ENCODE measurements at regions not wholly inside any gene's neighbourhood (a gene's known extent, or its start where the extent isn't known, plus 50 kb on each side); places are given as distances from the start of the nearest gene placed in this dataset.

- H3K27ac Mint-ChIP-seq (ENCODE audit: unreplicated experiment) = no peak overlapping the region
These were observed 110.6 kb downstream of the MYCN start for GRCh38 chr2:16050908-16051489.

GRCh38 chr2:16050261-16050907, 110.0 kb downstream of the MYCN start:
- Mint-ChIP-seq H3K4me3 (ENCODE audit: unreplicated experiment) (no peak overlapping the region), H3K27ac (ENCODE audit: unreplicated experiment) (no peak overlapping the region)
- no peak for TF ChIP-seq CTCF (IDR thresholded peaks at IDR 0.05; ENCODE audit: unreplicated experiment)

More at GRCh38 chr2:16050908-16051489, 110.6 kb downstream of the MYCN start:
- no peak overlapping the region for H3K4me3 Mint-ChIP-seq (ENCODE audit: unreplicated experiment)
- no peaks in the 10 kb centered on the region for H3K27me3 Mint-ChIP-seq (ENCODE audit: unreplicated experiment)
- no peaks in the 10 kb centered on the region for H3K9me3 Mint-ChIP-seq (ENCODE audit: unreplicated experiment)
- peaks cover 1% of the 10 kb centered on the region for H3K4me1 Mint-ChIP-seq (ENCODE audit: unreplicated experiment)
- no peak for DNase-seq (ENCODE audit: low spot score)
- no peaks in the 10 kb centered on the region for H3K36me3 Mint-ChIP-seq (ENCODE audit: low read depth, unreplicated experiment)
- TF ChIP-seq CTCF (IDR thresholded peaks at IDR 0.05; ENCODE audit: unreplicated experiment) = no peak

DNA sequence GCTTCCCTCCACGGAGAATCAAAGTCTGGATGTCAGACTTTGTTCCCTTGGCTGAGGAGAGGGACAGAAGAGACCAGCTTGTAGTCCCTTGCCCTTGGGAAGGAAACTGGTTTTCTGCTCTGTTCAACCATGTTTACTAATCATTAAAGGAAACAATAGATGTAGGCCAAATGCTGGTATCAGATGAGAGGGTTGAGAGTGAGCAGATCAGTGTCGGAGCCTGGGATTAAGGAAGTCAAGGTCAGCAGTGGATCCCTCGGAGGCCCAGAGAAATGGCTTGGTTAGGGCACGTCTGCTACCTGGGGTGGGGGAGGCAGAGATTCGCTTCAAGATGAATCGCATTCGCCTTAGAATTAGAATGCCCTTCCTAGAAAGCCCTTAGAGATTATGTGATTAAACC, 109.1 kb downstream of the MYCN start:
- no peaks in the 10 kb centered on the region for H3K27me3 Mint-ChIP-seq (ENCODE audit: unreplicated experiment)
- H3K36me3 Mint-ChIP-seq (ENCODE audit: low read depth, unreplicated experiment) = no peaks in the 10 kb centered on the region
- no peaks in the 10 kb centered on the region for H3K9me3 Mint-ChIP-seq (ENCODE audit: unreplicated experiment)
- no peak overlapping the region for H3K27ac Mint-ChIP-seq (ENCODE audit: unreplicated experiment)
- no peaks in the 10 kb centered on the region for H3K4me1 Mint-ChIP-seq (ENCODE audit: unreplicated experiment)
- DNase-seq (ENCODE audit: low spot score) = no peak
- H3K4me3 Mint-ChIP-seq (ENCODE audit: unreplicated experiment) = no peak overlapping the region
- no peak for TF ChIP-seq CTCF (IDR thresholded peaks at IDR 0.05; ENCODE audit: unreplicated experiment)

More at GRCh38 chr2:16050261-16050907, 110.0 kb downstream of the MYCN start:
- DNase-seq (ENCODE audit: low spot score) = no peak
- Mint-ChIP-seq H3K36me3 (ENCODE audit: low read depth, unreplicated experiment) (no peaks in the 10 kb centered on the region), H3K27me3 (ENCODE audit: unreplicated experiment) (no peaks in the 10 kb centered on the region), H3K9me3 (ENCODE audit: unreplicated experiment) (no peaks in the 10 kb centered on the region), H3K4me1 (ENCODE audit: unreplicated experiment) (no peaks in the 10 kb centered on the region)

DNA sequence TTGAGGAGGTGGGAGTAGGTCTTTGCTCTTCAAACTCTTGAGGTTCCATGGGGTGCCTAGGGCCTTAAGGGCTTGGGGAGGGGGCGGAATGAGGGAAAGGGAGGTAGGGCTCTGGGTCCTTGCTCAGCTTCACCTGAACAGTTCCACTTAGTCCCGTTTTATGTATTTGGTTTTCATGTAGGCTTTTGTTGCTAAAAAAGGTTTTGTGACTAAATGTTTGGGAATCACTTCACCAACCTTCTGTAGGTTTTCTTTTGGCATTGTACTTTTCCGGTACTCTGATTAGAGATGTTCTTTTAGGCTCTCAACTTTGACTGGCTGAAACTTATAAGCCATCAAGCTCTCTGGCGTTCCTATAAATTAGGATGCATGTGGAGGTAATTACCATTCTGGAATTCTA, 108.1 kb downstream of the MYCN start:
- no peaks in the 10 kb centered on the region for H3K4me1 Mint-ChIP-seq (ENCODE audit: unreplicated experiment)
- no peak overlapping the region for H3K4me3 Mint-ChIP-seq (ENCODE audit: unreplicated experiment)
- H3K27ac Mint-ChIP-seq (ENCODE audit: unreplicated experiment) = no peak overlapping the region
- TF ChIP-seq CTCF (IDR thresholded peaks at IDR 0.05; ENCODE audit: unreplicated experiment) = no peak
- DNase-seq (ENCODE audit: low spot score) = no peak
- no peaks in the 10 kb centered on the region for H3K9me3 Mint-ChIP-seq (ENCODE audit: unreplicated experiment)
- H3K36me3 Mint-ChIP-seq (ENCODE audit: low read depth, unreplicated experiment) = no peaks in the 10 kb centered on the region
- H3K27me3 Mint-ChIP-seq (ENCODE audit: unreplicated experiment) = no peaks in the 10 kb centered on the region

- H3K9me3 Mint-ChIP-seq (ENCODE audit: unreplicated experiment) = no peaks in the 10 kb centered on the region
- DNase-seq (ENCODE audit: low spot score) = no peak
- H3K27me3 Mint-ChIP-seq (ENCODE audit: unreplicated experiment) = no peaks in the 10 kb centered on the region
- H3K4me1 Mint-ChIP-seq (ENCODE audit: unreplicated experiment) = no peaks in the 10 kb centered on the region
- no peak for TF ChIP-seq CTCF (IDR thresholded peaks at IDR 0.05; ENCODE audit: unreplicated experiment)
- no peaks in the 10 kb centered on the region for H3K36me3 Mint-ChIP-seq (ENCODE audit: low read depth, unreplicated experiment)
- no peak overlapping the region for H3K27ac Mint-ChIP-seq (ENCODE audit: unreplicated experiment)
- no peak overlapping the region for H3K4me3 Mint-ChIP-seq (ENCODE audit: unreplicated experiment)
These were observed 107.4 kb downstream of the MYCN start for GRCh38 chr2:16047701-16048100.

Data from endothelial cell (in vitro differentiated cells).